C4-2B (cell line): ENCODE measurements at regions not wholly inside any gene's neighbourhood (a gene's known extent, or its start where the extent isn't known, plus 50 kb on each side); places are given as distances from the start of the nearest gene placed in this dataset.

ENCODE experiments used
- H3K27ac ChIP-seq: fragments of 450-650 bp; 2 replicates; pipeline ENCODE4 v1.5.1; 2017
- CTCF ChIP-seq: fragments of 450-650 bp; conservative IDR thresholded peaks from 2 replicates; pipeline ENCODE4 v1.5.1; 2017; ENCODE audit warnings: mild to moderate bottlenecking
- ZFX ChIP-seq: fragments of 450-650 bp; IDR thresholded peaks from 2 replicates; pipeline ENCODE4 v1.6.1; 2017

- TF ChIP-seq ZFX (no peak), CTCF (no peak)
- no peak overlapping the region for H3K27ac ChIP-seq
These were observed 168.3 kb downstream of the PAH start for GRCh38 chr12:102748704-102749103.

GRCh38 chr12:102746963-102747362, 170.1 kb downstream of the PAH start:
- no peak for TF ChIP-seq CTCF
- H3K27ac ChIP-seq = no peak overlapping the region

GRCh38 chr12:102745971-102746600, 171.0 kb downstream of the PAH start:
- TF ChIP-seq CTCF (no peak), ZFX (no peak)
- no peak overlapping the region for H3K27ac ChIP-seq

- no peak overlapping the region for H3K27ac ChIP-seq
- TF ChIP-seq ZFX = no peak
- TF ChIP-seq CTCF = no peak
These were observed 175.8 kb downstream of the PAH start for GRCh38 chr12:102741196-102741595.

GRCh38 chr12:102740141-102740955, 176.7 kb downstream of the PAH start:
- H3K27ac ChIP-seq = peak overlapping the region; percentile 23; the same call in 1 of the 2 replicates
- TF ChIP-seq ZFX (no peak), CTCF (peak; percentile 68)

- TF ChIP-seq CTCF (no peak), ZFX (no peak)
- no peak overlapping the region for H3K27ac ChIP-seq
These were observed 180.7 kb downstream of the PAH start for GRCh38 chr12:102736328-102736727.

GRCh38 chr12:102735104-102735503, 181.9 kb downstream of the PAH start:
- H3K27ac ChIP-seq = no peak overlapping the region
- TF ChIP-seq CTCF (no peak), ZFX (no peak)
